ENCODE measurements at regions not wholly inside any gene's neighbourhood (a gene's known extent, or its start where the extent isn't known, plus 50 kb on each side); places are given as distances from the start of the nearest gene placed in this dataset.
"Not testable (repeated sequence)": the region's sequence is repeated elsewhere in the genome, so short reads cannot be mapped to it uniquely, and the experiment has no call there.

DNA sequence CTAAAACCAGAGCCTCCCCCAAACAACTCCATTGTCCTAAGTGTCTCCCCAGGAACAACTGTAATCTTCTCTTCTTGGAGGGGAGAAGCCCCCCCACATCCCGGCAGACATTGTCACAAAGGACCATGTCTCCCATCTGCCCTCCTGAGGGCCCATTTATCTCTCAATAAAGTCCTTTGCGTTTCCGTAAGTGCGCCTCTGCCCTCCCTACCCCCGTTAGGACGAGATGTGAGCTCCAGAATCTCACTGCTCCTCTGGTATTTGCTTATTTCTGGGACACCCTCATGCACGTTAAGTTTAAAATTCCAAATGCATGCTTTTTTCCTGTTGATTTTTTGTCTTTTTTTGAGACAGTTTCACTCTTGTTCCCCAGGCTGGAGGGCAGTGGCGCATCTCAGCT is 52.3 kb upstream of the SFSWAP start:
- H2BK12ac ChIP-seq (ENCODE audit: low read length); H3K79me2 ChIP-seq (ENCODE audit: control insufficient read depth, insufficient read depth, low read length, poor library complexity); H4K12ac ChIP-seq (ENCODE audit: low read depth, low read length); H3K4me3 ChIP-seq (ENCODE audit: low read depth, low read length); H3K9ac ChIP-seq (ENCODE audit: low read length); H3K9me3 ChIP-seq (ENCODE audit: insufficient read depth, low read depth, low read length); H2AFZ ChIP-seq (ENCODE audit: insufficient read depth, low read length, poor library complexity); H2BK5ac ChIP-seq (ENCODE audit: low read depth, low read length, poor library complexity); DNase-seq; H3K4me2 ChIP-seq (ENCODE audit: low read length); H3K18ac ChIP-seq (ENCODE audit: low read length); H3K27me3 ChIP-seq (ENCODE audit: insufficient read depth, low read length); H2AK5ac ChIP-seq (ENCODE audit: low read length); H3K79me1 ChIP-seq (ENCODE audit: low read length); H3K27ac ChIP-seq (ENCODE audit: low read depth, low read length); H3K4me1 ChIP-seq (ENCODE audit: control insufficient read depth in 1 of 2, insufficient read depth in 2 of 2, low read length in 2 of 2); H4K91ac ChIP-seq (ENCODE audit: low read depth, low read length); H2BK120ac ChIP-seq (ENCODE audit: insufficient read depth, low read length, poor library complexity); H3K4ac ChIP-seq (ENCODE audit: low read depth, low read length); H4K8ac ChIP-seq (ENCODE audit: low read depth, low read length); H3K14ac ChIP-seq (ENCODE audit: low read length); H3K23ac ChIP-seq (ENCODE audit: low read length); H3K36me3 ChIP-seq (ENCODE audit: control insufficient read depth in 1 of 2, insufficient read depth in 2 of 2, low read length in 2 of 2): not testable (repeated sequence)
- no CpG with 5 or more reads among the region's 8 CpGs for WGBS (ENCODE audit: extremely low coverage, insufficient coverage, insufficient read length)

DNA sequence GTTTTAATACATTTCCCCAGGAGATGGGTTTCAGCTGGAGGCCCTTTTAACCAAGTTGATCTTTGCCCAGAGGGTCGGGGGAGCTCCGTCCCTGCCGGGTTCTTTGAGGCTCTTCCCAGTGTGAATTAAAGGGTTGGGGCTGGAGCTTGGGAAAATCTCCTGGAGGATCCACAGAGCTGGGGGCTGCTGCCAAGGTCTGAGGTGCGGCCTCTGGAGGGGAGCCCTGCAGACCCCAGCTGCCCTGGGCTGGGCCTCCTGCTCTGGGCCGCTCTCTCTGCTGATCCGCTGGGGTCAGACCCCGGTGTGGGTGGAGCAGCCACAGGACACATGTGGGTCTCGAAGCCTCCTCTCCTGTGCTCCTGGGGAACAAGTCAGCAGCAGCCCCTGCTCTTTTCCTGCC is 51.4 kb upstream of the SFSWAP start:
- H2BK12ac ChIP-seq (ENCODE audit: low read length); H3K18ac ChIP-seq (ENCODE audit: low read length); H2AK5ac ChIP-seq (ENCODE audit: low read length); H3K36me3 ChIP-seq (ENCODE audit: control insufficient read depth in 1 of 2, insufficient read depth in 2 of 2, low read length in 2 of 2); H2BK120ac ChIP-seq (ENCODE audit: insufficient read depth, low read length, poor library complexity); DNase-seq; H3K14ac ChIP-seq (ENCODE audit: low read length); H3K27me3 ChIP-seq (ENCODE audit: insufficient read depth, low read length); H4K12ac ChIP-seq (ENCODE audit: low read depth, low read length); H4K8ac ChIP-seq (ENCODE audit: low read depth, low read length); H3K4me2 ChIP-seq (ENCODE audit: low read length); H3K4me1 ChIP-seq (ENCODE audit: control insufficient read depth in 1 of 2, insufficient read depth in 2 of 2, low read length in 2 of 2); H3K27ac ChIP-seq (ENCODE audit: low read depth, low read length); H2AFZ ChIP-seq (ENCODE audit: insufficient read depth, low read length, poor library complexity); H4K91ac ChIP-seq (ENCODE audit: low read depth, low read length); H3K79me2 ChIP-seq (ENCODE audit: control insufficient read depth, insufficient read depth, low read length, poor library complexity); H3K4me3 ChIP-seq (ENCODE audit: low read depth, low read length); H3K9ac ChIP-seq (ENCODE audit: low read length); H2BK5ac ChIP-seq (ENCODE audit: low read depth, low read length, poor library complexity); H3K79me1 ChIP-seq (ENCODE audit: low read length); H3K9me3 ChIP-seq (ENCODE audit: insufficient read depth, low read depth, low read length); H3K23ac ChIP-seq (ENCODE audit: low read length); H3K4ac ChIP-seq (ENCODE audit: low read depth, low read length): not testable (repeated sequence)
- no CpG with 5 or more reads among the region's 8 CpGs for whole genome bisulfite sequencing (ENCODE audit: extremely low coverage, insufficient coverage, insufficient read length)

DNA sequence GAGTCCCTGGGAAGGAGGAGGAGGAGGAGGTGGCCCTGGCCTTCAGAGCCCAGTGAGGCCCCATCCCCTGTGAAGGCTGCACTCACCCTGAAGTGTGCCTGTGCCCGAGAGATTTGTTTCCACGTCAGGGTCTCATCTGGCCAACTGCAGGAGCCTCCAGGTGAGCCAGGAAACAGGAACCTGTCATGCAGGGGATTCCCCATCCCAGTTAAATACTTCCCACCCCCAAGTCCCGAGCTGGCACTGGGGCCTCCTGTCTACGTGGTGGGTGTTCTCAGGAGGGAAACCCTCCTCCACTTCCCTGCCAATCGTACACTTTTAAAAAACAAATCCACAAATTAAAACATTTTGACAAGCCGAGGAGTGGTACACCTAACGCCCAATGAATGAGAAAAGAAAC is 50.9 kb upstream of the SFSWAP start:
- not testable (repeated sequence) for H3K79me1 ChIP-seq (ENCODE audit: low read length); H3K4me2 ChIP-seq (ENCODE audit: low read length); H3K27ac ChIP-seq (ENCODE audit: low read depth, low read length); DNase-seq; H3K4me3 ChIP-seq (ENCODE audit: low read depth, low read length); H3K9ac ChIP-seq (ENCODE audit: low read length); H4K8ac ChIP-seq (ENCODE audit: low read depth, low read length); H3K9me3 ChIP-seq (ENCODE audit: insufficient read depth, low read depth, low read length); H3K27me3 ChIP-seq (ENCODE audit: insufficient read depth, low read length); H2BK5ac ChIP-seq (ENCODE audit: low read depth, low read length, poor library complexity); H4K91ac ChIP-seq (ENCODE audit: low read depth, low read length); H3K18ac ChIP-seq (ENCODE audit: low read length); H2BK120ac ChIP-seq (ENCODE audit: insufficient read depth, low read length, poor library complexity); H2AFZ ChIP-seq (ENCODE audit: insufficient read depth, low read length, poor library complexity); H3K4ac ChIP-seq (ENCODE audit: low read depth, low read length); H3K14ac ChIP-seq (ENCODE audit: low read length); H2AK5ac ChIP-seq (ENCODE audit: low read length); H3K79me2 ChIP-seq (ENCODE audit: control insufficient read depth, insufficient read depth, low read length, poor library complexity); H2BK12ac ChIP-seq (ENCODE audit: low read length); H3K23ac ChIP-seq (ENCODE audit: low read length); H3K4me1 ChIP-seq (ENCODE audit: control insufficient read depth in 1 of 2, insufficient read depth in 2 of 2, low read length in 2 of 2); H4K12ac ChIP-seq (ENCODE audit: low read depth, low read length); H3K36me3 ChIP-seq (ENCODE audit: control insufficient read depth in 1 of 2, insufficient read depth in 2 of 2, low read length in 2 of 2)
- no CpG with 5 or more reads among the region's 7 CpGs for WGBS (ENCODE audit: extremely low coverage, insufficient coverage, insufficient read length)

DNA sequence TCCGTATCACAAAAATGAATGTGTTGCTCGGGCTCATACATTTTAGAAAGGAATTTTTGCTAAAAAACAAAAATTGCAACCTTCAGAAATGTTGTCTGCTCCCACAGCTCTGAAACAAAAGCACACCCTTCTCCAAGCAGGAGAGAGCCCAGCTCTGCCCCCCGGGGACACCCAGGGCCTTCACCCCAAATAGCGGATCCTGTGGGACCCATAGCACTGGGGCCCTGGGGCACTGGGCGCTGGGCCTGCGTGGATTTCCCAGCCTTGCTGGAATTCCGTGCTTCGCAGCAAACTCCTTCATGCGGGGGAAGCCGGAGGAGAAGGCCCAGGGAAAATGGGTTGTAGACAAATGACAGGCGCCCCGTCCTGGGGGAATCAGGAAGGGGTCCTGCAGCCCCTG is 50.5 kb upstream of the SFSWAP start:
- not testable (repeated sequence) for H4K12ac ChIP-seq (ENCODE audit: low read depth, low read length); H3K23ac ChIP-seq (ENCODE audit: low read length); H3K79me1 ChIP-seq (ENCODE audit: low read length); H3K79me2 ChIP-seq (ENCODE audit: control insufficient read depth, insufficient read depth, low read length, poor library complexity); H2BK120ac ChIP-seq (ENCODE audit: insufficient read depth, low read length, poor library complexity); H3K4ac ChIP-seq (ENCODE audit: low read depth, low read length); DNase-seq; H3K36me3 ChIP-seq (ENCODE audit: control insufficient read depth in 1 of 2, insufficient read depth in 2 of 2, low read length in 2 of 2); H2AFZ ChIP-seq (ENCODE audit: insufficient read depth, low read length, poor library complexity); H4K91ac ChIP-seq (ENCODE audit: low read depth, low read length); H3K18ac ChIP-seq (ENCODE audit: low read length); H3K9me3 ChIP-seq (ENCODE audit: insufficient read depth, low read depth, low read length); H3K27ac ChIP-seq (ENCODE audit: low read depth, low read length); H2AK5ac ChIP-seq (ENCODE audit: low read length); H2BK5ac ChIP-seq (ENCODE audit: low read depth, low read length, poor library complexity); H3K4me2 ChIP-seq (ENCODE audit: low read length); H3K4me3 ChIP-seq (ENCODE audit: low read depth, low read length); H3K9ac ChIP-seq (ENCODE audit: low read length); H2BK12ac ChIP-seq (ENCODE audit: low read length); H4K8ac ChIP-seq (ENCODE audit: low read depth, low read length); H3K27me3 ChIP-seq (ENCODE audit: insufficient read depth, low read length); H3K4me1 ChIP-seq (ENCODE audit: control insufficient read depth in 1 of 2, insufficient read depth in 2 of 2, low read length in 2 of 2); H3K14ac ChIP-seq (ENCODE audit: low read length)
- no CpG with 5 or more reads among the region's 12 CpGs for WGBS (ENCODE audit: extremely low coverage, insufficient coverage, insufficient read length)

All from trophoblast cell (in vitro differentiated cells and primary cell).